ENCODE measurements at regions not wholly inside any gene's neighbourhood (a gene's known extent, or its start where the extent isn't known, plus 50 kb on each side); places are given as distances from the start of the nearest gene placed in this dataset.

GRCh38 chrX:144801786-144802185 is 445.5 kb upstream of the SPANXN1 start:
- no peak for TF ChIP-seq CTCF (IDR thresholded peaks at IDR 0.05)
- no peak for TF ChIP-seq POLR2A (IDR thresholded peaks at IDR 0.05)

Data from breast epithelium (tissue), 3 donors.